ENCODE measurements at regions not wholly inside any gene's neighbourhood (a gene's known extent, or its start where the extent isn't known, plus 50 kb on each side); places are given as distances from the start of the nearest gene placed in this dataset.

GRCh38 chr7:68604541-68604940 lies 993.7 kb upstream of the AUTS2 start:
- Histone ChIP-seq H3K4me3 (ENCODE audit: insufficient read depth, low read length) (no peak overlapping the region), H3K4me1 (ENCODE audit: insufficient read depth, low read length) (no peaks in the 10 kb centered on the region), H3K9me3 (ENCODE audit: low read depth, low read length) (no peaks in the 10 kb centered on the region), H3K79me2 (ENCODE audit: insufficient read depth, low read length) (no peaks in the 10 kb centered on the region), H3K27me3 (ENCODE audit: insufficient read depth, low read length) (no peaks in the 10 kb centered on the region), H2AFZ (ENCODE audit: low read length) (no peak overlapping the region), H4K20me1 (ENCODE audit: insufficient read depth, low read length) (no peaks in the 10 kb centered on the region), H3K27ac (ENCODE audit: low read depth, low read length) (no peak overlapping the region), H3K36me3 (ENCODE audit: insufficient read depth, low read length) (no peaks in the 10 kb centered on the region), H3K4me2 (ENCODE audit: insufficient read depth, low read length) (no peak overlapping the region)
- no peak for TF ChIP-seq CTCF (IDR thresholded peaks at IDR 0.05; ENCODE audit: extremely low read depth, low read depth, low read length)
- no peak for DNase-seq (ENCODE audit: insufficient read length, low spot score, missing footprints)

- Histone ChIP-seq H3K4me2 (ENCODE audit: insufficient read depth, low read length) (no peak overlapping the region), H3K79me2 (ENCODE audit: insufficient read depth, low read length) (no peaks in the 10 kb centered on the region), H3K4me3 (ENCODE audit: insufficient read depth, low read length) (no peak overlapping the region), H3K27ac (ENCODE audit: low read depth, low read length) (no peak overlapping the region), H3K36me3 (ENCODE audit: insufficient read depth, low read length) (no peaks in the 10 kb centered on the region), H3K4me1 (ENCODE audit: insufficient read depth, low read length) (no peaks in the 10 kb centered on the region), H2AFZ (ENCODE audit: low read length) (no peak overlapping the region), H3K9me3 (ENCODE audit: low read depth, low read length) (no peaks in the 10 kb centered on the region), H4K20me1 (ENCODE audit: insufficient read depth, low read length) (no peaks in the 10 kb centered on the region), H3K27me3 (ENCODE audit: insufficient read depth, low read length) (no peaks in the 10 kb centered on the region)
- no peak for DNase-seq (ENCODE audit: insufficient read length, low spot score, missing footprints)
- TF ChIP-seq CTCF (IDR thresholded peaks at IDR 0.05; ENCODE audit: extremely low read depth, low read depth, low read length) = no peak
Measured at GRCh38 chr7:68610701-68611100, 987.6 kb upstream of the AUTS2 start.

- no peak overlapping the region for H3K4me3 ChIP-seq (ENCODE audit: insufficient read depth, low read length)
- no peak for DNase-seq (ENCODE audit: insufficient read length, low spot score, missing footprints)
- no peaks in the 10 kb centered on the region for H3K9me3 ChIP-seq (ENCODE audit: low read depth, low read length)
- no peaks in the 10 kb centered on the region for H3K4me1 ChIP-seq (ENCODE audit: insufficient read depth, low read length)
- H3K4me2 ChIP-seq (ENCODE audit: insufficient read depth, low read length) = no peak overlapping the region
- H2AFZ ChIP-seq (ENCODE audit: low read length) = no peak overlapping the region
- no peaks in the 10 kb centered on the region for H3K27me3 ChIP-seq (ENCODE audit: insufficient read depth, low read length)
- H3K79me2 ChIP-seq (ENCODE audit: insufficient read depth, low read length) = no peaks in the 10 kb centered on the region
- no peaks in the 10 kb centered on the region for H3K36me3 ChIP-seq (ENCODE audit: insufficient read depth, low read length)
- TF ChIP-seq CTCF (IDR thresholded peaks at IDR 0.05; ENCODE audit: extremely low read depth, low read depth, low read length) = no peak
- no peaks in the 10 kb centered on the region for H4K20me1 ChIP-seq (ENCODE audit: insufficient read depth, low read length)
- no peak overlapping the region for H3K27ac ChIP-seq (ENCODE audit: low read depth, low read length)
Measured at GRCh38 chr7:68613405-68613804, 984.9 kb upstream of the AUTS2 start.

- no peak for TF ChIP-seq CTCF (IDR thresholded peaks at IDR 0.05; ENCODE audit: extremely low read depth, low read depth, low read length)
- no peaks in the 10 kb centered on the region for H4K20me1 ChIP-seq (ENCODE audit: insufficient read depth, low read length)
- H3K4me2 ChIP-seq (ENCODE audit: insufficient read depth, low read length) = no peak overlapping the region
- DNase-seq (ENCODE audit: insufficient read length, low spot score, missing footprints) = no peak
- H3K9me3 ChIP-seq (ENCODE audit: low read depth, low read length) = no peaks in the 10 kb centered on the region
- H3K79me2 ChIP-seq (ENCODE audit: insufficient read depth, low read length) = no peaks in the 10 kb centered on the region
- H3K4me1 ChIP-seq (ENCODE audit: insufficient read depth, low read length) = no peaks in the 10 kb centered on the region
- no peak overlapping the region for H3K4me3 ChIP-seq (ENCODE audit: insufficient read depth, low read length)
- no peaks in the 10 kb centered on the region for H3K27me3 ChIP-seq (ENCODE audit: insufficient read depth, low read length)
- H3K36me3 ChIP-seq (ENCODE audit: insufficient read depth, low read length) = no peaks in the 10 kb centered on the region
- H2AFZ ChIP-seq (ENCODE audit: low read length) = no peak overlapping the region
- no peak overlapping the region for H3K27ac ChIP-seq (ENCODE audit: low read depth, low read length)
Measured at GRCh38 chr7:68613897-68614296, 984.4 kb upstream of the AUTS2 start.

All from osteoblast (primary cell).